RPMI8226 (cell line): ENCODE measurements at regions not wholly inside any gene's neighbourhood (a gene's known extent, or its start where the extent isn't known, plus 50 kb on each side); places are given as distances from the start of the nearest gene placed in this dataset.
"Not testable (repeated sequence)": the region's sequence is repeated elsewhere in the genome, so short reads cannot be mapped to it uniquely, and the experiment has no call there.

ENCODE experiments used
- DNase-seq: peaks from one replicate; pipeline ENCODE4 v3.0.0-alpha.2; 2015

GRCh38 chr6:109253366-109253765, 128.9 kb downstream of the CD164 start:
- no peak for DNase-seq

DNA sequence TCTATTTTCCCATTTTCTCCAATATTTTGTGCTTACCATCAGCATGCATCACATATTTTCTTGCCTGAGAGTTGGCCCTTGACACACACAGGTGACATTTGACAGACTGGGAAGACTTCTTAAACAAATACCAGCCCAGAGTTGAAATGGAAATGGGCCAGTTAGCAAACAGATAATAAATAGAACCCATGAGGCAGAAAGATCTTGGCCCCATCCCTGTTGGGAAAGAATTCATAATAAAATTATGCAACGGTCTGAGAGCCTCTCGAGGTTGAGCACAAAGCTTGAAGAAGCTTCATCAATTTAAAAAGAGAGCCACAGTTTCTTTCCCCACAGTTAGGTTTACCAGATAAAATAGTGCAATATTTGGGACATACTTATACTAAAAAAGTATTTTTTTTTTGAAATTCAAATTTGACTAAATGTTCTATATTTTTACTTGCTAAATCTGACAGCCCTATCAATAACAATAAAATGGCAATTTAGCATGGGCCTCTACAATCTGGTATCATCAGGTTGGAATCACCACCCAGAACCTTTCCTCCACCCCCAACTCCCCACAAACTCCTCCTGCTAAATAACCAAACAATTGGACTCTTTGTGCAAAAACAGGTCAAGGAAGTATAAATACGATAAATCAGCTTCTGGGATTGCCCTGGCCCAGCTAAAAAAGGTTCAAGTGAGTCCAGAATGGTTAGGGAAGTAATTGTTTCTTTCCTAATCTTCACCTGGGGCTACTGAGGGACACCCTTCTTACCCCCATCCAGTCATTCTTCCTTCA, 129.8 kb downstream of the CD164 start:
- DNase-seq, result no peak

DNA sequence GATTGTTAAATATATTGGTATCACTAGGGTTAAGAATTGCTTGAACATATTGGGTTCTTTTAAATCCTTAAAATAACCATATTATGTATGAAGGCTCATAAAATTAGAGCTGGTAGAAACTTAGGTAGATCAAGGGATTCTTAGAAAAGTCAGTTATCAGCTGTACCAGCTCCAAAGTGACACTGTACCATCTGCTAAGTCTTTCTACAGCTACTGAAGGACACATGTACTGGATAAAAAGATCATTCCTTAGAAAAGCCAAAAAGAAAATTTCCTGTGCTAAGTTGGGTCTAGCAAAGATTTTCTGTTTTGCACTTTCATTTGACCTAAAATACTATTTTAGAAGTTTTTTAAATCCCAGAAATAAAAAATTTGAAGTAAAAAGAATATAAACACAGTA, 130.4 kb downstream of the CD164 start:
- no peak for DNase-seq

GRCh38 chr6:109250544-109251156, 131.6 kb downstream of the CD164 start:
- DNase-seq, result not testable (repeated sequence)

DNA sequence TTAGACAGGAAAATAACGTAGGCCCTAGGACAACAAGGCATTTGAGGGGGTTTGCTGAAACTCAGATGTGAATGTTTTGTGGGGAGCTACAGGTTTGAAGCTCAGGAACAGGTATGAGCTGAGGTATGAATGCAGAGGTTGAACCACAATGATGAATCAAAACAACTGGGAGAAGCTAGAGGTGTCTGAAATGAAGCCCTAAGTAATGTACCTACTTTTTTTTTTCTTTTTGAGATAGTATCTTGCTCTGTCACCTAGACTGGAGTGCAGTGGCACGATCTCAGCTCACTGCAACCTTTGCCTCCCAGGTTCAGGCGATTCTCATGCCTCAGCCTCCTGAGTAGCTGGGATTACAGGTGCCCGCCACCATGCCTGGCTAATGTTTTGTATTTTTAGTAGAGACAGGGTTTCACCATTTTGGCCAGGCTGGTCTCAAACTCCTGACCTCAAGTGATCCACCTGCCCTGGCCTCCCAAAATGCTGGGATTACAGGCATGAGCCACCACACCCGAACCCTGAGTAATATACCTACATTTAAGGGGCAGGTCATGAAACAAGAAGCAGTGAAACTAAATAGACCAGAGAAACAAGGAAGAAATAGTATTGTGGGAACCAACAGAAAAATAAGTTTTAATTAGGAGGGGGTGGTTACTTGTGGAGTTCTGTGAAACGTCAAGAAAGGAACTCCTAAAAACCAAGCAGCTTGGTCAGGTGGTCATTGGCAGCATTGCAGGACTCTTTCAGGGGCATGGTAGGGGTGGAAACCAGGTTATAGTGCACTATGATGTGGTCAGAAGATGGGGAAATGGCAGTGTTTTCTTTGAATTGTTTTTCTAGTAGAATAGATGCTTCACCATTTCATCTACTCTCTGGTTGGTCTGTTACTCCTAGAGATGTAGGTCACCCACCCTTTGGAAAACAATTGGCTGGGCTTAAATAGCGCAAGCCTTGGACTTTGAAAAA, 138.1 kb downstream of the CD164 start:
- DNase-seq, result no peak

DNA sequence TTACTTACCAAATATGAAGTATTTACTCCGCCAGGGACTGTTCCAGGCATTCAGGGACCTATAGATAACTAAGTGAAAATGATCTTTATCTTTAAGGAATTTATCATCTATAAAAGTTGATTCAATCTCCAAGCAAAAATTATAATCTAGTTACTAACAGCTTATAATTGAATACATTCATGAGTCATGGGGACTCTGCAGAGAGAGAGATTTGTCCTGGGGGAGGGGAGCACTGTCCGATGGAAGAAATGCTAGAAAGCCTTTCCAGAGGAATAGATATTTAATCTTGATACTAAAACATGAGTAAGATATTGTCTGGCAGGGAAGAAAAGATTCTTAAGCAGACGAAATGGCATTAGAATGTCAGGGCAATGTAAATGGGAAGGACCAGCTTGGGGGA, 139.3 kb downstream of the CD164 start:
- no peak for DNase-seq

DNA sequence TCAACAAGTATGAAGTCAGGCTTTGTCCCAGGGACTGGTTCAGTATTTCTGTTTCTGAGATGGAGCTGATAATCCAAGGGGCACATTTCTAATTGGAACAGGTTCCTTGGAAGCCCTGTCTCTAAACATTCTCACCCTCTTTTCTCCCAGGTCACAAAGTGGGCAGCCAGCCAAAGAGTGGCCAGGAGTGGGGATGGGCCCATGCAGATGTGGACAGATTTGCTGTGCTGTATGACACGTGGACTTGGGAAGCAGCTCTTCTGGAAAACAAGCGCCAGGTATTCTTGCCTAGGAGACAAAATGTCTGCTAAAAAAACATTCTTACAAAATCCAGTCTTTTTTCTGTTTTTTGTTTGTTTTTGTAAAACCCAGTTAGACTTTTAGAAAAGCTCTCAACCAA, 140.2 kb downstream of the CD164 start:
- no peak for DNase-seq

DNA sequence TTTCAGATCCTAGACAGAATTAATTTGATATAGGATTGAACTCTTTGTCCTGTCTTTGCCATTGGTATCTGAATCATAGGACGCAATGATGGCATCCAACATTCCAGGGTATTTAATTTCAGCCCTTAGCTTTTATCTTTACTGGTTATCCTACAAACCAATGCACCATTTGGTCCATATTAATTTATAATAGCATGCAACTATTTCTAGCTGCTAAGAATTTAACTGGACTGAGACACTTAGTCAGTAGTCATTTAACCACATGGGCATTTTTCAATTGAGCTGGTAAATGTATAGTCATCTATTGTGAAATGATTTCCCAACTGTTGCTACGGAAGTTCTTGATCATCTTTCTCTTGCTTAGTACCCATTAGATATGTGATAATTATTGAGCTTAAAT, 141.1 kb downstream of the CD164 start:
- no peak for DNase-seq

- no peak for DNase-seq
Measured at GRCh38 chr6:109240370-109241084, 141.7 kb downstream of the CD164 start.

GRCh38 chr6:109239651-109240321, 142.5 kb downstream of the CD164 start:
- no peak for DNase-seq

DNA sequence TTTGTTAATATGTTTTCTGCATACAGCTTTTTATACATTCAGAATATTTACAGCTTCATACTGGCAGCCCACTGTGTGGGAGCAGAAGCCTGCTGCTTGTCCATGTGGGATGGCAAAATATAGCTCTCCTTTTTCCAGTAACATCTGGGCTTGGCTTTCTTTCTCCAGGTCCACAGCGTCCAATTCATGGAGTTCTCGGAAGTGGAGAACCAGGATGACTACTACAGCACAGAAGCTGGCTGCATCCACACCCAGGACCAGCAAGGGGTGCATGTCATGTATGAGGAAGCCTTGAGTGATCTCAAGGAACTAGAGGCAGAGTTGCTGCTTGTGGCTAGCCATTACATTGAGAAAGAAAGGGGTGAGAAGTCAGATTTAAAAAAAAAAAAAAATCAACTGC, 143.1 kb downstream of the CD164 start:
- no peak for DNase-seq

GRCh38 chr6:109238396-109238795, 143.1 kb downstream of the CEP57L1 start:
- DNase-seq, result no peak

GRCh38 chr6:109237986-109238329, 142.7 kb downstream of the CEP57L1 start:
- DNase-seq, result no peak

- no peak for DNase-seq
Measured at GRCh38 chr6:109237077-109237985, 142.0 kb downstream of the CEP57L1 start.

GRCh38 chr6:109236115-109237076, 141.1 kb downstream of the CEP57L1 start:
- peak; percentile 3 for DNase-seq

DNA sequence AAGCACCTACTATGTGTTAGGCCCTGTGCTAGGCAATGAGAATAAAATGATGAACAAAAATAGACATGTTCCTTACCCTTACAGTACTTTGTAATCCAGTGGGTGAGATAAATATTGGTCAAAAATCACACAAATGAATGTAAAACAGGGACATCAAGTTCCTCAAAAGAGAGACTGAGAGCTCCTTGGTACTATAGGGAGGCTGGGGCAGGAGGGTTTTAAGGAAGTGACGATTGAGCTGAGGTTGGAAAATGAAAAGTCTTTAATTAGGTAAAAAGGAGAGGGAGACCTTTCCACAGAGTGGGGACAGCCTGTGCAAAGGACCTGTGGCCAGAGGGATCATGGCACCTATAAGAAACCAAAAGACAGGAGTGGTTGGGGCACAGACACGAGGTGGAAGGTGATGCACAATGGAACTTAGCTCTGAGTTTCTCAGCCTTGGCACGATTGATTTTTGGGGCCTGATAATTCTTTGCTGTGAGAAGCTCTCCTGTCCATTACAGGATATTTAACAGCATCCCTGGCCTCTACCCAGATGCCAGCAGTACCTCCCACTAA, 140.3 kb downstream of the CEP57L1 start:
- no peak for DNase-seq

DNA sequence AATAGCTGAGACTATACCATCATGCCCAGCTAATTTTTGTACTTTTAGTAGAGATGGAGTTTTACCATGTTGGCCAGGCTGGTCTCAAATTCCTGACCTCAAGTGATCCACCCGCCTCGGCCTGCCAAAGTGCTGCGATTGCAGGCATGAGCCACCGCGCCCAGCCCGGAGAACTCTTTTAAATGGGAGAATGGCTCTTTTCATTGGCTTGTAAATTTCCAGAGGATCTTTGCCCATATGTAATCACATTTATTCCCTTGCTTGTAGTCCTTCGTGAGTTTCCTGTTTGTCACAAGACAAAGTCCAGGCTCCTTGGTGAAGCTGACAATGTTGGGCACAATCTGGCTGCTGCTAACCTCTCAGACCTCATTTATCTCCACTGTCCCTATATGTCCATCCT, 135.1 kb downstream of the CEP57L1 start:
- no peak for DNase-seq

- no peak for DNase-seq
Measured at GRCh38 chr6:109229536-109229935, 134.2 kb downstream of the CEP57L1 start.

GRCh38 chr6:109227646-109228045, 132.3 kb downstream of the CEP57L1 start:
- no peak for DNase-seq

DNA sequence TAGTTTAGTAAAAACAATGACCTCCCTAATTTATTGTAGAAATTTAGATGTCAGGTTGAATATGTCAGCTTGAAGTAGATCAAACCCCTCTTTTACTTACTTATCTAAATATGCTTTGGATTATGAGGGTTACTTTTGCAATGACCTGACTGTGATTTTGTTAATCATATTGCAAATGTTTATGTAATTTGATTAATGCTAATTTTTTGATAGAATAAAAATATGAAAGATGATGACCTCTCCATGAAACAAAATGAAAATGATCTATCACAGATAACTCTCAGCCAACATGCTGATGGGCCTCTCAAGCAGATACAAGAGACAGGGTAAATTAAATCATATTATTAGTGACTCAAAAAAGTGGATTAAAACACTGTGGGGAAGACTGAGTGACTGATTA, 131.0 kb downstream of the CEP57L1 start:
- no peak for DNase-seq
